Colonic mucosa (tissue), 4 donors: ENCODE measurements at regions not wholly inside any gene's neighbourhood (a gene's known extent, or its start where the extent isn't known, plus 50 kb on each side); places are given as distances from the start of the nearest gene placed in this dataset.
"Not testable (repeated sequence)": the region's sequence is repeated elsewhere in the genome, so short reads cannot be mapped to it uniquely, and the experiment has no call there.

ENCODE experiments used
- DNase-seq: peaks from one replicate; pipeline ENCODE4 v3.0.0-alpha.2; 2020
- H3K27ac ChIP-seq: fragments of 200-600 bp; one replicate; pipeline ENCODE4 v1.8.0; 2021
- H3K27me3 ChIP-seq: fragments of 200-600 bp; one replicate; pipeline ENCODE4 v1.8.0; 2021
- H3K36me3 ChIP-seq: fragments of 200-600 bp; one replicate; pipeline ENCODE4 v1.8.0; 2021
- H3K4me1 ChIP-seq: fragments of 200-600 bp; one replicate; pipeline ENCODE4 v1.8.0; 2021; ENCODE audit warnings: mild to moderate bottlenecking
- H3K4me3 ChIP-seq: fragments of 200-600 bp; one replicate; pipeline ENCODE4 v1.8.0; 2021
- H3K9ac ChIP-seq, 2 donors: one replicate each; pipeline ENCODE4 v1.7.0; 2013; ENCODE audit warnings: control low read depth in 2 of 2, low read depth in 2 of 2, low read length in 2 of 2
- H3K9me3 ChIP-seq: fragments of 200-600 bp; one replicate; pipeline ENCODE4 v1.8.0; 2021
- intact Hi-C: fragments of 100-400 bp; cut with DNase I; formaldehyde crosslinking; loops from one replicate; pipeline ENCODE4 v1.14.1; 2022
- TF ChIP-seq, protein P1 (sequence below): fragments of 200-600 bp; IDR thresholded peaks from one replicate; pipeline ENCODE4 v1.8.0; 2022; ENCODE audit warnings: antibody characterized with exemption, mild to moderate bottlenecking
- donor health status: healthy.
- donor health status: DM: no; HTN: no; CAD: no.
- donor health status: DM: no; HTN: no; CAD: no.

DNA sequence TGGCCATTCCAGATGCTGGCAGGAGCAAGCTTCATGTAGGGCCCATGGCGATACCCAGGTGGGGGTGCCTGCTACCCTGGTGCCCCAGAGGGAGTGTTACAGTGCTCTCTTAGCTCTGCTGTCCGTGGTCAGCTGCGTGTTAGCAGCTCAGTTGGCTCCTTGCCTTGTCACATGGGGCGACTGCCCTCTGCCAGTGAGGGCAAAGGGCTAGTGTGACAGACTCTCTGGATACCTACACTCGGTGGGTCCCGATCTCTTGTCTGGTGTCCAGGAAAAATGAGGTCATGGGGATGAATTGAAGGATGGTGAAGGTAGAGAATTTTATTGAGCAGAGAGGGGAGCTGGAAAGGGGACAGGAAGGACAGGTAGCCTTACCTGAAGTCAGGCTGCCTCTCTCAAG, 152.2 kb downstream of the CYP26A1 start:
- DNase-seq = no peak
- intact Hi-C loops = loop anchor here (10.0 kb wide), 1 partner anchor 111 kb away; no protein-coding TSS in a partner anchor
- H3K27me3 ChIP-seq = no peaks in the 10 kb centered on the region
- H3K27ac ChIP-seq = no peak overlapping the region
- H3K9me3 ChIP-seq = no peaks in the 10 kb centered on the region
- TF ChIP-seq, protein P1, sequence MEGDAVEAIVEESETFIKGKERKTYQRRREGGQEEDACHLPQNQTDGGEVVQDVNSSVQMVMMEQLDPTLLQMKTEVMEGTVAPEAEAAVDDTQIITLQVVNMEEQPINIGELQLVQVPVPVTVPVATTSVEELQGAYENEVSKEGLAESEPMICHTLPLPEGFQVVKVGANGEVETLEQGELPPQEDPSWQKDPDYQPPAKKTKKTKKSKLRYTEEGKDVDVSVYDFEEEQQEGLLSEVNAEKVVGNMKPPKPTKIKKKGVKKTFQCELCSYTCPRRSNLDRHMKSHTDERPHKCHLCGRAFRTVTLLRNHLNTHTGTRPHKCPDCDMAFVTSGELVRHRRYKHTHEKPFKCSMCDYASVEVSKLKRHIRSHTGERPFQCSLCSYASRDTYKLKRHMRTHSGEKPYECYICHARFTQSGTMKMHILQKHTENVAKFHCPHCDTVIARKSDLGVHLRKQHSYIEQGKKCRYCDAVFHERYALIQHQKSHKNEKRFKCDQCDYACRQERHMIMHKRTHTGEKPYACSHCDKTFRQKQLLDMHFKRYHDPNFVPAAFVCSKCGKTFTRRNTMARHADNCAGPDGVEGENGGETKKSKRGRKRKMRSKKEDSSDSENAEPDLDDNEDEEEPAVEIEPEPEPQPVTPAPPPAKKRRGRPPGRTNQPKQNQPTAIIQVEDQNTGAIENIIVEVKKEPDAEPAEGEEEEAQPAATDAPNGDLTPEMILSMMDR = no peak
- no peak overlapping the region for H3K9ac ChIP-seq
- no peaks in the 10 kb centered on the region for H3K36me3 ChIP-seq
- no peaks in the 10 kb centered on the region for H3K4me1 ChIP-seq
- no peak overlapping the region for H3K4me3 ChIP-seq

DNA sequence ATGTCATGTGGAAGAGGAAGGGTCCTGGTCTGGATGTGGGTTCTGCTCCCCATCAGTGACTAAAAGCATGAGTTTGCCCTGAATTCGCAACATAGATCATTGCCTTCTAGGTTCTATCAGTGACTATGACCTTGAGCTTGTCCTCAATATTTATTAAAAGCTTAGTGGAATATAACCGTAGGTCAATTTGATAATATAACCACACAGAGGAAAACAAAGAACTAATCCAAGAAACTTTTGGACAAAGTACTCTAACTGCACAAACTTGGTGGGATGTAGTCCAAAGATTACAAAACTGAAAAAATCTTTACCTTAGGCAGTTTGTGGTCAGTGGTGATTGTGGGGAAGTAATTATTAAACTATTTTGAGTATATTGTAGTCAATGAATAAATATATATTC, 152.9 kb downstream of the CYP26A1 start:
- Histone ChIP-seq H3K36me3 (no peaks in the 10 kb centered on the region), H3K4me3 (no peak overlapping the region), H3K4me1 (no peaks in the 10 kb centered on the region), H3K27me3 (no peaks in the 10 kb centered on the region), H3K27ac (no peak overlapping the region), H3K9ac (no peak overlapping the region), H3K9me3 (no peaks in the 10 kb centered on the region)
- TF ChIP-seq, protein P1 = no peak
- intact Hi-C loops = loop anchor here (10.0 kb wide), 1 partner anchor 112 kb away; no protein-coding TSS in a partner anchor
- no peak for DNase-seq

DNA sequence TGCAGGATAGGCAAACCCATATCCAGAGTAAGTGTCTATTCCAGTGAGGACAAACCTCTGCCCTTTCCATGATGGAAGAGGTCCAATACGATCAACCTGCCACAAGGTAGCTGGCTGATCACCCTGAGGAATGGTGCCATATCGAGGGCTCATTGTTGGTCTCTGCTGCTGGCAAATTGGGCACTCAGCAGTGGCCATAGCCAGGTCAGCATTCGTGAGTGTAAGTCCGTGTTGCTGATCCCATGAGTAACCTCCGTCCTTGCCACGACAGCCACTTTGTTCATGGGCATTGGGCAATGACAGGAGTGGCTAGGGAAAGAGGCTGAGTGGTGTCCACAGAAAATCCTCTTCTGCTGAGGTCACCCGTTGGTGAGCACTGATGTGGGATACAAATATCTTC, 156.9 kb downstream of the CYP26A1 start:
- H3K27ac ChIP-seq, H3K9ac ChIP-seq, H3K4me1 ChIP-seq, H3K36me3 ChIP-seq, H3K9me3 ChIP-seq, intact Hi-C loops, DNase-seq, H3K27me3 ChIP-seq, H3K4me3 ChIP-seq: not testable (repeated sequence)

DNA sequence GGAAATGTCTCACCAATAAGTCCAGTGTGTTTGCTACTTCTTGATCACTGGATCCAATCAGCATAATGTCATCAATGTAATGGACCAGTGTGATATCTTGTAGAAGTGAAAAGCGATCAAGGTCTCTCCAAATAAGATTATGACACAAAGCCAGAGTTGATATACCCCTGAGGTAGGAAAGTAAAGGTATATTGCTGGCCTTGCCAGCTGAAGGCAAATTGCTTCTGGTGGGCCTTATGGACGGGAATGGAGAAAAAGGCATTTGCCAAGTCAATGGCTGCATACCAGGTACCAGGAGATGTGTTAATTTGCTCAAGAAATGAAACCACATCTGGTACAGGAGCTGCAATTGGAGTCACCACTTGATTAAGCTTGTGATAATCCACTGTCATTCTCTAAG, 158.5 kb downstream of the CYP26A1 start:
- H3K4me1 ChIP-seq, H3K27me3 ChIP-seq, H3K36me3 ChIP-seq, intact Hi-C loops, H3K27ac ChIP-seq, DNase-seq, H3K9ac ChIP-seq, H3K9me3 ChIP-seq, H3K4me3 ChIP-seq: not testable (repeated sequence)

DNA sequence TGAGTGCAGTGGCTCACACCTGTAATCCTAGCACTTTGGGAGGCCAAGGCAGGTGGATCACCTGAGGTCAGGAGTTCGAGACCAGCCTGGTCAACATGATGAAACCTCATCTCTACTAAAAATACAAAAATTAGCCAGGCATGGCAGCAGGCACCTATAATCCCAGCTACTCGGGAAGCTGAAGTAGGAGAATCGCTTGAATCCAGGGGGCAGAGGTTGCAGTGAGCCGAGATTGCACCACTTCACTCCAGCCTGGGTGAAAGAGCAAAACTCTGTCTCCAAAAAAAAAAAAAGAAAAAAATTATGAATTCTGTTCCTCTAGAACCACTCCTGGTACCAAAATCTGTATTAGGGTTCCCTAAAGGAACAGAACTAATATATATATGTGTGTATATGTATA, 161.2 kb downstream of the CYP26A1 start:
- H3K27ac ChIP-seq, H3K4me1 ChIP-seq, H3K27me3 ChIP-seq, H3K9ac ChIP-seq, H3K9me3 ChIP-seq, intact Hi-C loops, H3K36me3 ChIP-seq, DNase-seq, H3K4me3 ChIP-seq: not testable (repeated sequence)

DNA sequence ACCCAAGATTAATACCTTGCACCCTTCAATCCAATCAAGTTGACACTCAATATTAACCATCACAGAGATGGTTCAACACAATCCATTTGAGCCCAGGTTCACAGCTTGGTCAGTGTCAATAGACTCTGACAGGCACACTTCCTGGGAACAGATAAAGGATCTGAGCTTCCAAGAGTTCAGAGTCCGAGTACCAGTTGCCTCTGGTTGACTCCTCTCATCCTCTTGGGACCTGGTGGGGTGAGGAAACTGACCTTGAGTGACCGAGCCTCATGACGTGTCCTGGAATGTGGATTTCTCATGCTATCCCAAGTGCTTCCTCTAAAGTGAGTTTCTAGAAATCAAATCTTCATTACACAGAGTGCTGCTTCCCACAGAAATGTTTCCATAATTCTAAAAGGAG, 162.0 kb downstream of the CYP26A1 start:
- H3K4me1 ChIP-seq = no peaks in the 10 kb centered on the region
- H3K27ac ChIP-seq = no peak overlapping the region
- no peak overlapping the region for H3K9ac ChIP-seq
- no peak for DNase-seq
- no peaks in the 10 kb centered on the region for H3K36me3 ChIP-seq
- intact Hi-C loops = no loop called here
- TF ChIP-seq, protein P1 = no peak
- no peaks in the 10 kb centered on the region for H3K9me3 ChIP-seq
- no peak overlapping the region for H3K4me3 ChIP-seq
- H3K27me3 ChIP-seq = no peaks in the 10 kb centered on the region

DNA sequence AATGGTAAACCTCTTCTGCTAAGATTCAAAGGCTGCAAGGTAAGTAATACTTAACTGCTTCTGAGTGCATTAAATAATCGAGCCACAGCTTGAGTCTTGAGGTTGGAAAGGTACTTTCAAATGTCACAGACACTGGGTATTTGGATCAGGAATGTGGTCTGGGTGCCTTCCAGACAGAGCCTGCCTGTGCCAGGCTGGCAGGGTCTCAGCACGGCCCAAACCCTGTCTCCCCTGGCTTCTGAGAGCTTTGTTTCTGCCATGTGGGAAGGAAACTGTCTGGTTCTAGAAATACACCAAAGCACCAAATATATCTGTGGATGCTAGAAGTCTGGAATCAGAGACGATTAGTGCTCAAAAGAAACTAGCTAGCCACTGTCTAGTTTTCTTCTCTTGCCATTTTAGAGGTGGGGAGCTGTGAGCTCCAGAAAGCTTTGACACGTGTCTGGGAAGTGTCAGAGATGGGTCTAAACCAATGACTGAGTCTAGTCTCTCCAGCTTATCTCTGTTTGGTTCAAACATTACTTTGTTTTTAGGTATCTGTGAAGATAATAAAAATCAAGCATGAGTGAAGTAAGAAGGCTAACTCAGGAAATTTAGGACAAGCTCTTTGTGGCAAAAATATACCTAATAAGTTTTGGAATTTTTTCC, 162.8 kb downstream of the CYP26A1 start:
- DNase-seq = no peak
- no peaks in the 10 kb centered on the region for H3K9me3 ChIP-seq
- intact Hi-C loops = no loop called here

More for the DNA sequence above, 162.8 kb downstream of the CYP26A1 start:
- no peak overlapping the region for H3K9ac ChIP-seq
- H3K27ac ChIP-seq = no peak overlapping the region
- TF ChIP-seq, protein P1 = no peak
- no peaks in the 10 kb centered on the region for H3K36me3 ChIP-seq
- H3K27me3 ChIP-seq = no peaks in the 10 kb centered on the region
- H3K4me1 ChIP-seq = no peaks in the 10 kb centered on the region
- no peak overlapping the region for H3K4me3 ChIP-seq
